Hepatocyte (in vitro differentiated cells): ENCODE measurements at regions not wholly inside any gene's neighbourhood (a gene's known extent, or its start where the extent isn't known, plus 50 kb on each side); places are given as distances from the start of the nearest gene placed in this dataset.

Experiments used
- EZH2 ChIP-seq: fragments of 200-600 bp; sonication (generic); IDR thresholded peaks from 2 replicates; pipeline ENCODE4 v1.6.1; 2016; ENCODE audit warnings: antibody characterized with exemption, mild to moderate bottlenecking, borderline replicate concordance
- EZH2phosphoT487 ChIP-seq: fragments of 200-600 bp; sonication (generic); IDR thresholded peaks from one replicate; pipeline ENCODE4 v1.6.1; 2018; ENCODE audit warnings: antibody characterized with exemption, mild to moderate bottlenecking, low read depth, moderate library complexity; ENCODE audit not compliant: unreplicated experiment, severe bottlenecking
- TF ChIP-seq, protein P1 (sequence below): fragments of 200-600 bp; sonication (generic); IDR thresholded peaks from 2 replicates; pipeline ENCODE4 v1.5.1; 2016; ENCODE audit warnings: antibody characterized with exemption, mild to moderate bottlenecking; ENCODE audit not compliant: poor library complexity

GRCh38 chr7:16080131-16080530 lies 341.2 kb downstream of the CRPPA start:
- TF ChIP-seq, protein P1, sequence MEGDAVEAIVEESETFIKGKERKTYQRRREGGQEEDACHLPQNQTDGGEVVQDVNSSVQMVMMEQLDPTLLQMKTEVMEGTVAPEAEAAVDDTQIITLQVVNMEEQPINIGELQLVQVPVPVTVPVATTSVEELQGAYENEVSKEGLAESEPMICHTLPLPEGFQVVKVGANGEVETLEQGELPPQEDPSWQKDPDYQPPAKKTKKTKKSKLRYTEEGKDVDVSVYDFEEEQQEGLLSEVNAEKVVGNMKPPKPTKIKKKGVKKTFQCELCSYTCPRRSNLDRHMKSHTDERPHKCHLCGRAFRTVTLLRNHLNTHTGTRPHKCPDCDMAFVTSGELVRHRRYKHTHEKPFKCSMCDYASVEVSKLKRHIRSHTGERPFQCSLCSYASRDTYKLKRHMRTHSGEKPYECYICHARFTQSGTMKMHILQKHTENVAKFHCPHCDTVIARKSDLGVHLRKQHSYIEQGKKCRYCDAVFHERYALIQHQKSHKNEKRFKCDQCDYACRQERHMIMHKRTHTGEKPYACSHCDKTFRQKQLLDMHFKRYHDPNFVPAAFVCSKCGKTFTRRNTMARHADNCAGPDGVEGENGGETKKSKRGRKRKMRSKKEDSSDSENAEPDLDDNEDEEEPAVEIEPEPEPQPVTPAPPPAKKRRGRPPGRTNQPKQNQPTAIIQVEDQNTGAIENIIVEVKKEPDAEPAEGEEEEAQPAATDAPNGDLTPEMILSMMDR: peak; percentile 11
- no peak for TF ChIP-seq EZH2
- TF ChIP-seq EZH2phosphoT487: no peak
